Forelimb muscle (tissue), 1 donor: ENCODE measurements at regions not wholly inside any gene's neighbourhood (a gene's known extent, or its start where the extent isn't known, plus 50 kb on each side); places are given as distances from the start of the nearest gene placed in this dataset.

Experiments used
- DNase-seq: peaks from one replicate; pipeline ENCODE4 v3.0.0-alpha.2; 2013; ENCODE audit warnings: low read depth

DNA sequence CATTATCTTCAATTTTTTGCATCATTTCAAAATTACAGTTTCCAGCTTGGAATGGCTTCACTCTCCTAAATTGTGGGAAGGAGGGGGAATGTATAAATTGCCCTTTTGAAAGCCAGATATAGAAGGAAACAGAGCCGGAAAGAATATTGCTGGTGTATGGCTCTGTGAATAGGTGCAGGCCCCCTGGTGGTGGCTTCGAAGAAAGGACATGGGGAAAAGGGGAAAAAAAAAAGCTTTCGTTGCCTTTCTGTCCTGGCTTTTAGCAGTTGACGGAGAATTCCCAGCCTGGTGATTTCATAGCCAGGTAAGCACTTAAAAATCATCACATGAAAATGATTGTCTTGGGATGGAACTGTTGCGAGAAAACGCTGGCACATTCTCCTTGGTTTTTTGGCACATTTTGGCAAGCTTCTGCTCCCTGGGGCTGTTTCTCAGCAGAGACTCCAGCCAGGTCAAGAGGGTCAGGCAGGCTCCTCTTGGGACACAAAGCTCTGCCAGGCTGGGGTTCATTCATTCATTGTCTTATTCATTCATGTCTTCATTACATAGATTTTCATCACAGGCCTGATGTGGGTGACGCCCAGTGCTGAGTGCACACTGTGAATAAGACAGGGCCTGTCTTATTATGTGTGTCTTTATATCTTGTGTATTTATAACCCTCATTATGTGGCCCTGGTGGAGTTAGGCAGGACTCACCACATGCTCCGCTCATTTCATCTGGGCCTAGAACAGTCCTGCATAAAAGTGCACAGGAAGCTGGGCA is 300.0 kb upstream of the TPM1 start:
- peak; percentile 38 for DNase-seq

DNA sequence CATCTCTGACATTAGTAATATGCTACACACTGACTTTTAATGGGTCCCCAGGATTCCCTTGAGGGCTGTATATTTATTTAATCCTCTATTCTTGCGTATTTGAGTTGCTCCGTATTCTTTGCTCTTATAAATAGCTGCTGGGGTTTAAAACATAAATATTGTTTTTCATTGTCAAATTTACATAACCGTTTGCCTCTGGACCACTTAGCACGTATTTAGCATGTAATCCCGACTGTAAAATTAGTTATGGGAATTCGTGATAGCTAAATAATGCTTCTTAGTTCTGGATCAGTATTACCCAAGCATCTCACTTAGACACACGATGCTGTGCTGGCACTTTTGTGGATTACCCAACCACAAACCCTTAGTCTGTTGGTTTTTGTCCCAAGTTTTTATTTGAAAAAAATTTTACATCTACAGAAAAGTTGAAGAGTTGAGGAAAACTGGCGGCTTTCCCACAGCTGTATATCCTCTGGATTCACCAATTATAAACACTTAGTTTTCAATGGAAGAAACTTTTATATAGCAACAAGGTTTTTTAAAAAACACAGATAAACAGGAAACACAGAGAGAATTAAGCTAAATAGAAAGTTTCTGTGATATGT is 296.8 kb upstream of the TPM1 start:
- no peak for DNase-seq

DNA sequence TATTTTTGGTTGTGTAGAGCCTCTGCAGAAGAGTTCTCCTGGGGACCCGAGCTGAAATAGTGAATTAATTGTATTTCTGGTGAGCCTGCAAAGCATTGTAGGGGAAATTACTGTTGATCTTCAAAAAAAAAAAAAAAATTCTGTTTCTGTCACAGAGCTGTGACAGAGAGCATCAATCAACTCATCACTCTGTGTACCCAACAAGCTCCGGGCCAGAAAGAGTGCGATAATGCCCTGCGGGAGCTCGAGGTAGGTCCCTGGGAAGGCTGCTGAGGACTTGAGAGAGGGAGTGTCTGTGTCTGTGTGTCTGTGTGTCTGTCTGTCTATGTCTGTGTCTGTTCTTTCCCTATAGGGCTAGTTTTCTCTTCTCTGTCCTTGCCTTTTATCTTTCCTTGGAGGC is 294.4 kb upstream of the TPM1 start:
- DNase-seq = no peak

DNA sequence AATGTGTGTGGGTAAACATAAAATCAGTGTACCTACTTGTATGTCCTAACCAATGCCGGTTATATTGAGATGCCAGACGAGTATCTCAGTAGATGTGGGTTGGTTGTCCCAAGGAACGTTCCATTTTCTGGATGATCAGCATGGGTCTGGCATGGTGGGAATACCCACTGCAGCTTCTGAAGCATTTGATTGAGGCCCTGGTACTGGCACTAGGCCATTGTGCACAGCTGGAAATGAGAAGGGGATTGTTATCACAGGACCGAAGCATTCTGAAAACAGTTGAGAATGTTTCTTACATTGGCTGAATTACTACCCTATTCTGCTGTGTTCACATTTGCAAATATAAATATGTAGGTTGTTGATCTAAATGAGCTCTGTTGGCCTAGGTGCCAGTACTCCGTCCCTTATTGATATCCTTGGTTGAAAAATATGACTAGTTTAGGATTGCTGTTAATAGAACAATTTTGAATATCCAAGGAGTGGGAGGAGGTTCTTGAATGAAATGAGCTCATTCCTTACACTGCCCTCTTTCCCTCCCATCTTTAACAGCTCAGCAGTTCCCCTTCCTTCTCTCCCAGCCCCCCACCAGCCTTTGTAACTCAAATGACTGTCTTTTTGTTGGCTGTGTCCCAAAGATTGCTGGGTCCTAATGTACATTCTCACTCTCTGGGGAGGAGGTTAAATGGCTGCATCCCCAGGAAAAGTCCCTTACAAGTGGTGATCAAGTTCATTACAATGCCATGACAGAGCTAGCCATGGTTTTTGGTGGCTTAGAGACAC is 293.3 kb upstream of the TPM1 start:
- DNase-seq = no peak

DNA sequence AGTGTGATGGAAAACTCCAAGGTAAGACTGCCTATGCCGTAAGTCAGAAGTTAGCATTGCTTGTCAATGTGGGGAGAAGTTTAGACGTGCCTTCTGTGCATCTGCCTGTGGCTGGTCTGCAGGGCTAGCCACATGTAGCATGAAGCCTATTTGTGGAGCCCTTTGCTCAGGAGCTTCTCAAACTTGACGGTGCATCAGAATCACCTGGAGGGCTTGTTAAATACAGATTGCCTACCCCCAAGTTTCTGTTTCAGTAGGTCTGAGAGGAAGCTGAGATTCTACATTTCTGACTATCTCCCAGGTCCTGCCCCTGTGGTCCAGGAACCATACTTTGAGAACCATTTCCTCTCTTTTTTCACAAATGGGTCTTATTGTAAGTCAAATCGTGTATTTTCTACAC is 292.1 kb upstream of the TPM1 start:
- DNase-seq = no peak

DNA sequence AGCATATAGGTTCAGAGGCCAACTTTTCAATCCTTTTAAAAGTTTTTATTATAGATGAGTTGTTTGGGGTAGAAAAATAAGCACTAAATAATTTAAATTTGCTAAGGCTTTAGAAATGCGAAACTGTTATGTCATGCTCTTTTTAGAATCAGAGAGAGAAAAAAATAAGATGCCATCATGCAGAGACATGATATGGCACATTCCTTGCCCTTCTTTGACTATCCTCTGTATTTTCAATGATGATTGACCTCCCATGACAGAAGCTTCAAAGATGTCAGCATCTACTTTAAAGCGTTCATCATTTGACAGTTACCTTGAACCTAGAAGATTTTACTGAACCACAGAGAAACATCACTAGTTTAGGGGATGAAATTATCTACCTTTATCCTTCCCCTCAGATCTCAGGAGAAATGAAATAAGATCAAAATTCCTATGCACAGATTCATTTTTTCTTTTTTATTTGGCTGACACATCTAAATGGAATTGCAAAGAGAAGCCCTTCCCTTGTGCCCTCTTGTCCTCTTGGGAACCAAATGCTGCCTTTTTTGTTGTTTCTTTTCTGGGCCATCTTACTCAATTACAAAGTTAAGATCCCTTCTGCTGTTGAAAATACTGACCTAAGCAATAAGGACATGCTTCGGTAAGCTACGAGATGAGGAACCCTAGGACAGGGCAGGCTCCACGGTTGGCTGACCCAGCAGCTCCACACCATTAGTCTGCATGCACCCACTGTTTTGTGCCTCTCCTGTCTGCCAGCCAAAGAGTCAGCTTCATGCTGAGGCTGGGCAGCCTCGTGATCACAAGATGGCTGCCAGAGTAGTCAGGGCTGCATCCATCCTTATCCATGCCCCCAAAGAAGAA is 289.7 kb upstream of the TPM1 start:
- DNase-seq = no peak

DNA sequence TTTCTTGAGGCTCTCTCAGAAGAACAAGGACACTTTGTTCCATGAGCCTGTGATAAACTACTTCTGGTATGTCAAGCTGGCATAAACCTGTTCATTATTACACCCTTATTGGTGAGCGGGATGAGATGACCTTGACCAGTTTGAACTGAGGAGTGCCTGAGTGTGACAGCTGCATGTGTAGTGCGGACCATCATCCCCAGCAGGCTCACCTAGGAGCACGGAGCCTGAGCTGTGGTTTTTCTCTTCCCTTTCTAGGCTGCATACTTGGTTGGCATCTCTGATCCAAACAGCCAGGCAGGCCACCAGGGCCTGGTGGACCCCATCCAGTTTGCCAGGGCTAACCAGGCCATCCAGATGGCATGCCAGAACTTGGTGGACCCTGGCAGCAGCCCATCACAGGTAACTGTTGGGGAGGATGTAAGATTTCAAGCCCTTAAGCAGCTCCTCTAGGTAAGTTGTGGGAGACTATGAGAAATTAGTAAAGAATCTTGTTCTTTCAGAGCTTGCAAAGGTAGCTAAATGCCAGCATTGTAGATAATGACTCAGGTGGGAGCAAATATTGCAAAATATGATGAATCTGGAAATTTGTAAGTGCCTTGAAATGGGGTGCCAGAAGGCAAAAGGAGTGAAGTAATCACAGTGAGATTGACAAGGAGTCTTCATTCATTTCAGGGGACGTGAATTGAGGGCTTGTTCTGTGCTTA is 288.9 kb upstream of the TPM1 start:
- no peak for DNase-seq

DNA sequence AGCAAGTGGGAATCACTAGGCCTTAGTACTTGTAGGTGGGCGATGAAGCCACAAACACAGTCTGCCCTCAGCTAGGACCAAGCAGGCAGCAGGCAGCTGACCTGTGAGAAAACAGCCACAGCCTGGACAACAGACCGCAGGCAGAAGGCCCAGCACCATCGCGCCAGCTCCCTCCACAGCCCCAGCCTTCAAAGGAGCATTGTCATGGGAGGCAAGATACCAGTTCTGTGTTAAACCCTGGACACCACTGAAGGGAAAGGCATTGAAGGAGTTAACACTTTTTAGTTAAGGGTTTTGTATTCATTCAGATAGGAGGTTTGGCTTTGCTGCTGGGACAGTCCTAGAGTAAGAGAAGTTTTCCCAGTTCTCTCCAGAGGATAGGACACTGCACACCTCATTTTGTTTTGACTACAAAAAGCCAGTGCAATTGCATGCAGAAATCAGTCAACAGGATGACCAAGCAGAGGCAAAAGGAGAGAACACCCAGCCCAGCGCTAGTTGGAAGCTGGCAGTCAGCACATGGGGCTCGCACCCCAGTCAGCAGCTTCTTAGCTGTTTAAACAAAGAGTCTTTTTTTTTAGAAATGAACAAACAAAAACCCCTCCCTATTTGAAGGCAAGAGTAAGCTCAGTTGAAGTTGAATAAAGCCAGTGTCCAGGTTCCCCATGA is 286.1 kb upstream of the TPM1 start:
- no peak for DNase-seq

DNA sequence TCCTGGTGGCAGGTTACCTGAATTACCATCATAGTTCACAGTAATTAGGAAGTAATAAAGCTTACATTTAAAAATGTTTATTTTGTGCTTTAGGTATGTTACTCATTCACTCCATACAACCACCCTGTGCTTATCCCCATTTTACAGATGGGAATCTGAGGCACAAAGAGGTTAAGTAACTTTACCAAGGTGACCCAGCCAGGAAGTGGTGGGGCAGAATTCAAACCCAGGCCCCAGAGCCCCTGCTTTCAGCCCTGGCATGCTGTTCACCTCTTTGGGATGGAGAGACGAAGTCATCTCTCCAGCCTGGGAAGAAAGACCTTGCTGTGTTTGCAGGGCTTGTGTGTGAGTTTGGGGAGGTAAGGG is 285.6 kb upstream of the TPM1 start:
- DNase-seq = no peak

DNA sequence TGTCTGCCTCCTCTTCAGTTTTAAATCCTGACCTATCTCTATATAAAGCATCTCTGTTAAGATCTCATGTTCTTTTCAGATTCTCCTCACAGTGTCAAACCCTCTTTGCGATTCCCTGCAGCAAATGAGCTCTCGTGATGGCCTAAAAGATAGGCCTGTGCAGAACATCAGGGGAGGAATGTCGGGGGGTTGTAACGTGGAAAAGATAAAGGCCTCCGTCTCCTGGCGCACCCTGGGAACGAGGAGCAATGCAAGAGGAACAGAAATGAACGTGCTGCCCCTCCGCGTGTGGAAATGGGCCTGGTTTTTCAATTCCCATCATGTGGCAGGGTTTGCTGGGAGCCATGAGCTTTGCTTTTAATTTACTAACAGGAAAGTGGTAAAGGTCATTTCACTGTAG is 285.0 kb upstream of the TPM1 start:
- DNase-seq = no peak

DNA sequence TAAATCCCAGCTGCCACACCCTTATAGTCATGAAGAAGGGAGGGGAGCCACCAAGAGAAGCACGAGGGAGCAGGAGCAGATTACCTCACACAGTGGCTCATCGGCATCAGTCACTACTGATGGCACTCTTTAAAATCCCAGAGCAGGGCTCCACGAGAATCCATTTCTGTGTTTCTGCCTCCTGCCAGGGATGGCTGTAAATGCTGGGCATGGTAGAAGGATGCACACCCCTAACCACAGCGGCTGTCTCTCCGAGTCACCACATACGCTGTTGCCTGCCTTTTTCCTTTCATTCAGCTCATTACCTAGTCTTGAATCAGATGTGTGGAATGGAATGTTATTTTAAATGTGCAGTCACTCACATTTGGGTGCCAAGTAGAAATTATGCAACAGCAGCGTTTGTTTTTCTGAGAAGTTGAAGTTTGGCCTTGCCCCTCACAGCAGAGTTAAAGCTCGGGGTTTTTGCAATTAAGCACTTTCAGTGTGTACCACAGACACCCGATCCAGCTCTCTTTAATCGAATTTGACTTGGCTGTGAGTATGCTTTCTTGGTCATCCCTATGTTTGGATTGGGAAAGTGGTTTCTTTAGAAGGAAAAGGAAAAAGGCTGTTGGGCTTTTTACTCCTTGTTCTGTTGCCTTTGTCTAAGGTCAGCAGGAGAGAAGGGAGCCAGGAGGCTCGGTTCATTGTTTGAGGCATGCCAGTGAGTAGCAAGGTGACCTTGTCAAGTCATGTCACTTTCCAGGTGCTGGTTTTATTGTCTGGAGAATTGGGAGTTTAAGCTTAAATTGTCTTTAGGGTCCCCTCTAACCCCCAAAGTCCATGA is 284.2 kb upstream of the TPM1 start:
- no peak for DNase-seq

DNA sequence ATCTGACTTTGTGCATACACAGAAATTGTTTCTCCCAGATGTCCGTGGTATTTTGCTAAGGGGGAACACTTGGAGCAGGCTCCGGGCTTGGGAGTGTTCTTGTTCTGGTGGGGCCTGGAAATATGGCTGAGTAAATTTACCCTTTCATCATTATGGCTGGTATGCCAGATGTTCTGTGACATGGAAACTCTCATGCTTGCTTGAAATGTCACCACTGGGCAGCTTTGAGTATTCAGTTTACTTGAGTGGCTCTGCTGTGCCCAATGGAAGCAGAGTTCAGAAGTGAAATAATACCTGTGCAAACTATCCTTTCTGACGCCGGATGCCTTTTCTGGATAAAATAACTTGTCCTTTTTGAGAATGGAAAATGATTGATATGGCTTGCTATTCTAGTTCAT is 283.6 kb upstream of the TPM1 start:
- no peak for DNase-seq

DNA sequence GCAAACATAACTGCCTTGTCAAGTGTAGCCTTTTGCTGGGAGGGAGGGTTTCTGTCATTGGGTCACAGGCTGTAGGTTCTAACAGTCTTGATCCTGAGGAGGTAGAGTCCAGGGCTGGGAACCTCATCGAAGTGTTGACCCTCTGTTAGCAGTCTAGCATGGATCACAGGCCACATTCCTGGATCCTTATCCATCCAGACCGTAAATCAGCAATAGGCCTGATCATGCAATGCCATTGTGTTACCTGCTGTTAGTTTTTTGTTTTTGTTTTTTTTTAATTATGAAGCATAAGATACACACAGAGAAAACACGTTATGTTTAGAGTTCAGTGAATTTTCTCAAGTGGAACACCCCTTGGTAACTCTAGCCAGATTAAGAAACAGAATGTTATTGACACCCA is 282.0 kb upstream of the TPM1 start:
- no peak for DNase-seq

DNA sequence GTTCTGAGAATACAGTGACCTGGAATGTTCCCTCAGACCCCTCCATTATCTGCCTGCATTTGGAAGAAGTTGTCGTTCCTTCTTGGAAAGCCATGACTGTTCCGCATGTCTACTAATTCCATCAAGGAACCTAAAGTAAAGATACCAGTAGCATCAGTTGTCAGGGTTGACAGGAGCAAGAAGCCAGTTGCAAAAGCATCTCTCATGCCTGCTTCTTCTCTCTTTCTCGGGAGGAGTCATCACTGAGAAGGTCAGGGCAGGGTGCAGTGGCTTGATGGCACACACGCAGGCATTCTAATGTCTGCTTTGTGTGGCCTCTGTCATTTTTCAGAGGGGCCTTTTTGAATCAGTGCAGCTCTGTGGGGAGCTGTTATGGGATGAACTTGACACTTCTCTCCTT is 276.6 kb upstream of the TPM1 start:
- DNase-seq = no peak

DNA sequence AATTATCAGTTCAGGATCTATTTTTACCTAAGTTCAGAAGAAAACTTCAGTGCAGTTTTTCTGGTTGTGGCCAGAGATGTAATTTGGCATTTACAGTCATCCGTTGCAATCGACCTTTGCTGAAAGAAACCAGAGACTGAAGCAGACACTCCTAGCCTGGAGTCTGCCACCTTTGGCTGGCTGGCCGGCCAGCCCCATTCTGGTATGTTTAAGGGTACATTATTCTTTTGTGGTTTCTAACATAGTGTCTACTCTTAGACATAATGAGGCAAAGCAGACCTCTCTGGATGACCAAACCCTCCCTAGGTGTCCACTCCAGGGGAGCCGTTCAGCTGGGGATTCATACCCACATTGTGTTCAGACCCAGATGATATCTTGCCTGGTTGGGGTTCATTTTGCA is 275.9 kb upstream of the TPM1 start:
- DNase-seq = no peak

DNA sequence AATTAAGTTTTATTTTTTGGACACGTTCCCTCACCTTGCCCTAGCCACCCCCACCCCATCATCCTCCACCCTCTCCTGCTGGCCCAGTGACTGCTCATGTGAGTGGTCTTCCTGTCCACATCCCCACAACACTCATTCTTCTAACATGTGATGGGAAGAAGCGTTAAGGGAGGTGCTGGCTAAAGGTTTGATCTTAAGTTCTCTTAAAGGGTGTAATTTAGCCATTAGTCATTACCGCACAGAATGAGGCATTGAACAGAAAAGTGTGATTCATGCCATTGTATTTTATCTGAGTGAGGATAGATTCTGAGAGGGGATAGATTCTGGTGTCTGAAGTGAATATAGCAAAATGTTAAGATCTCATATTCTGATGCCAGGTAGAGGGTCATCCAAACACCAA is 272.9 kb upstream of the TPM1 start:
- no peak for DNase-seq

DNA sequence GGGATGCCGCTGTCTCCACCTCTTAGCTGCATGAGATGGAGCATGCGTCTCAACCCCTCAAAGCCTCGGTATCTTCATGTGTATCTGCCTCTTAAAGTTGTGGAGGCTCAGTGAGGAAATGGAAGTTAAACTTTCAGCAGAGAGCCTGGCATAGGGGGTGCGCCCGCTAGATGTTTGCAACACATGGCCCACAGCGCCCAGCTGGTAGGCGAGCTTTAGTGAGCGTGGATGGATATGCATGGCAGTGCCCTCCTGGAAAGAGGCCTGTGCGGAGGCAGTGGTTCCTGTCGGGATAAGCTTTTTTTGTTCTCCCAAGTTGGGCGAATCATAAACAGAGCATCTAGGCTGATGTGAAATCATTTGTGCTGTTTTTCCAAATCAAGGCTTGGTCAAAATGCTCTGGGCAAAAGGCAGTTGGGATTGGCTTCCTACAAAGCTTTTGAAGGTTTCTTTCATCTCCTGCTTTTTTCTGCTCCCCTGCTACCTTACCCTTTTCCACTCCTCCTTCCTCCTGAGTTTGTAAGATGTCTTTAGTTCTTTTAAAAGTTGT is 272.4 kb upstream of the TPM1 start:
- DNase-seq = no peak

DNA sequence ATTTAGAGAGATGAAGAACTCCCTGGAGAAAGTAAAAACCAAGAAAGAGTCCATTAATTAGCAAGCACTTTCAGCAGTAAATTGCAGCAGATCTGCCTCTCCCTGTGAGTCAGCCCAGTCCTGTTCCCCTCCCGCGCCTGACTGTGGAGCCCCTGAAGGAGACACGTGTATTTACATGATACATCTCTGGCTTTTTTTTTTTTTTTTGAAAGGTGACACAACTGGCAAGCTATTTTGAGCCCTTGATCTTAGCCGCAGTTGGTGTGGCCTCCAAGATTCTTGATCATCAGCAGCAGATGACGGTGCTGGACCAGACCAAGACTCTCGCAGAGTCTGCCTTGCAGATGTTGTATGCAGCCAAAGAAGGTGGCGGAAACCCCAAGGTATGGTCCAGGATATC is 271.8 kb upstream of the TPM1 start:
- DNase-seq = no peak

DNA sequence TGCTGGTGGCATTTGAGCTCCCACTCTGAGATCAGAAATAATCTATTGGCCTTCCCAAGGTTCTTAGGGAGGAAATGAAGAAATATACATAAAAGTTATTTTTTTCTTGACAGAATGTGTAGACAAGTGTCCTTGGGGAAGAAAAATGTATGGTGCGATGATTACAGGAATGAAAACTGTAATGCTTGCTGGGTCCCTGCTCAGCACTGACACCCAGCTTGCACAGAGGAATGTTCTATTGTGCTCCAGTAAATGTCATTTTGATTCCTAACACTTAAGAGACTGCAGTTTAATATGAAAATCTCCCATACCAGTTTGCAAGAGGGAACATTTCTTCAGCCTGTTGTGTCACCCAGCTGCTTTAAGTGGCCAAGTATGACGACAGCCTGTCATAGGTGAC is 271.3 kb upstream of the TPM1 start:
- DNase-seq = no peak
